Fibroblast of lung (primary cell): ENCODE measurements at regions not wholly inside any gene's neighbourhood (a gene's known extent, or its start where the extent isn't known, plus 50 kb on each side); places are given as distances from the start of the nearest gene placed in this dataset.

Experiments
- DNase-seq, 2 donors: peaks; one replicate each; pipeline versions ENCODE4 v3.0.0 to v3.0.0-alpha.2; 2010; ENCODE audit warnings: low read depth in 2 of 2
- H2AFZ ChIP-seq: 2 replicates; pipeline ENCODE4 v1.5.1; 2012; ENCODE audit warnings: low read length, control low read depth, inconsistent platforms
- H3K27ac ChIP-seq: 2 replicates; pipeline ENCODE4 v1.5.1; 2011; ENCODE audit warnings: low read length, control low read depth; ENCODE audit not compliant: insufficient read depth
- H3K27me3 ChIP-seq: 2 replicates; pipeline ENCODE4 v1.5.1; 2011; ENCODE audit warnings: mild to moderate bottlenecking, low read length; ENCODE audit not compliant: control insufficient read depth, insufficient read depth
- H3K36me3 ChIP-seq: 2 replicates; pipeline ENCODE4 v1.5.1; 2011; ENCODE audit warnings: low read length; ENCODE audit not compliant: control insufficient read depth, insufficient read depth
- H3K4me1 ChIP-seq: 2 replicates; pipeline ENCODE4 v1.5.1; 2011; ENCODE audit warnings: low read length; ENCODE audit not compliant: control insufficient read depth, insufficient read depth; ENCODE audit errors: extremely low read depth
- H3K4me2 ChIP-seq: 2 replicates; pipeline ENCODE4 v1.5.1; 2011; ENCODE audit warnings: low read length, control low read depth; ENCODE audit not compliant: insufficient read depth; ENCODE audit errors: extremely low read depth
- H3K4me3 ChIP-seq, 4 experiments: fragments of 200-600 bp in 1 of 4; sonication (generic) in 1 of 4; replicated peaks in 1 of 4; 2 replicates each; pipeline ENCODE4 v1.5.1; 2011 to 2016; ENCODE audit warnings: low read length in 4 of 4, low read depth in 3 of 4, mild to moderate bottlenecking in 3 of 4, control low read depth in 2 of 4, inconsistent platforms in 1 of 4, mixed read lengths in 1 of 4; ENCODE audit not compliant: insufficient read depth in 1 of 4; ENCODE audit errors: control extremely low read depth in 1 of 4
- H3K79me2 ChIP-seq: 2 replicates; pipeline ENCODE4 v1.5.1; 2012; ENCODE audit warnings: mild to moderate bottlenecking, low read length, inconsistent platforms; ENCODE audit not compliant: control insufficient read depth, insufficient read depth
- H3K9ac ChIP-seq: 2 replicates; pipeline ENCODE4 v1.5.1; 2011; ENCODE audit warnings: mild to moderate bottlenecking, low read length, control low read depth; ENCODE audit not compliant: insufficient read depth
- H3K9me3 ChIP-seq: 2 replicates; pipeline ENCODE4 v1.5.1; 2012; ENCODE audit warnings: low read depth, low read length; ENCODE audit not compliant: control insufficient read depth, insufficient read depth
- H4K20me1 ChIP-seq: 2 replicates; pipeline ENCODE4 v1.5.1; 2011; ENCODE audit warnings: low read length; ENCODE audit not compliant: control insufficient read depth, insufficient read depth; ENCODE audit errors: extremely low read depth
- EZH2 ChIP-seq: IDR thresholded peaks from 2 replicates; pipeline ENCODE4 v1.5.1; 2012; ENCODE audit warnings: low read length, control low read depth, mild to moderate bottlenecking; ENCODE audit errors: missing control alignments
- TF ChIP-seq, protein P1 (sequence below), 2 donors: IDR thresholded peaks in 1 of 2; conservative IDR thresholded peaks in 1 of 2; 1 replicate in 1 of 2; 2 replicates in 1 of 2; pipeline ENCODE4 v1.5.1; 2011 to 2012; ENCODE audit warnings: low read length in 2 of 2, control low read depth in 1 of 2, inconsistent platforms in 1 of 2, low read depth in 1 of 2, mild to moderate bottlenecking in 1 of 2

DNA sequence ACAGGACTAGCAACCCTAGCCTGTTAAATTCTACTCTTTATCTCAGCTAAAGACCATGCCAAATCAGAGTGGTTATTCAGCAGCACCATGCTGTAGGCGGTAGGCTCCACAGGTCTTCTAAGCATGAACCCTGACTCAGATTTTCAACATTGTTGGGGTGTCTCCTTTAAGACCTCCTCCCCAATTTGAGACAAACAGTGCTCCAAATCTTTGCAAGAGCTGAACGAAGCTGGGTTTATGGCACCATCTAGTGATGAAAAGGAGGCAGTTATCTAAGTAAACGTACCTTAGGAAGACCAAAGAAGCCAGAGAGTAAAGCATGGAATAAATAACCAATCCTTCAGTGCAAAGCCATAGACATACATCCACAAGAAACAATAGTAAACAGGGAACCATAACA is 334.5 kb upstream of the SLC7A11 start:
- Histone ChIP-seq H3K9ac (no peak overlapping the region), H3K27me3 (no peaks in the 10 kb centered on the region), H3K4me1 (no peaks in the 10 kb centered on the region), H3K79me2 (no peaks in the 10 kb centered on the region), H3K9me3 (no peaks in the 10 kb centered on the region), H4K20me1 (no peaks in the 10 kb centered on the region), H2AFZ (no peak overlapping the region), H3K27ac (no peak overlapping the region), H3K4me3 (no peak overlapping the region), H3K4me2 (no peak overlapping the region), H3K36me3 (no peaks in the 10 kb centered on the region)
- TF ChIP-seq, protein P1, sequence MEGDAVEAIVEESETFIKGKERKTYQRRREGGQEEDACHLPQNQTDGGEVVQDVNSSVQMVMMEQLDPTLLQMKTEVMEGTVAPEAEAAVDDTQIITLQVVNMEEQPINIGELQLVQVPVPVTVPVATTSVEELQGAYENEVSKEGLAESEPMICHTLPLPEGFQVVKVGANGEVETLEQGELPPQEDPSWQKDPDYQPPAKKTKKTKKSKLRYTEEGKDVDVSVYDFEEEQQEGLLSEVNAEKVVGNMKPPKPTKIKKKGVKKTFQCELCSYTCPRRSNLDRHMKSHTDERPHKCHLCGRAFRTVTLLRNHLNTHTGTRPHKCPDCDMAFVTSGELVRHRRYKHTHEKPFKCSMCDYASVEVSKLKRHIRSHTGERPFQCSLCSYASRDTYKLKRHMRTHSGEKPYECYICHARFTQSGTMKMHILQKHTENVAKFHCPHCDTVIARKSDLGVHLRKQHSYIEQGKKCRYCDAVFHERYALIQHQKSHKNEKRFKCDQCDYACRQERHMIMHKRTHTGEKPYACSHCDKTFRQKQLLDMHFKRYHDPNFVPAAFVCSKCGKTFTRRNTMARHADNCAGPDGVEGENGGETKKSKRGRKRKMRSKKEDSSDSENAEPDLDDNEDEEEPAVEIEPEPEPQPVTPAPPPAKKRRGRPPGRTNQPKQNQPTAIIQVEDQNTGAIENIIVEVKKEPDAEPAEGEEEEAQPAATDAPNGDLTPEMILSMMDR (conservative IDR thresholded peaks at IDR 0.05 in 1 of 2, IDR thresholded peaks at IDR 0.05 in 1 of 2; ENCODE audit: low read depth in 1 of 2, low read length in 2 of 2) = peak; percentile 37 to 54
- TF ChIP-seq EZH2 = no peak
- DNase-seq = peak; percentile 47 to 59

DNA sequence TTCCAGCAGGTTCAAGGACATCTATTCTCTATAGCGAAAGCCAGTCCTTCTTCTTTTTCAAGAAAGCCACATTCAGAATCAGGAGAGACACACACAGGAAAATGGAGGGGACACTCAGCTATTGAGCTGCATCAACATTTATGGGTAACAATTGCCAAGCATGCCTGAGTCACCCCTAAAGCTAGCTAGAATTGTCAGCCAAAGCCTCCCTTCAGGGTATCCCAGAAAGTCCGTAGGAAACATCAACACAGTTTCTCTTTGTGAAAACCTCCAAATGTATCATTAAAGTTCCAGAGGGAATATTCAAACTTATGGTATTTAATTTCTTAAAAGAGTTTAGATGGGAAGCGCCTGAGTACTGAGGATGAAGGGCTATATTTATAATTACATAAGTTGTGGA is 331.1 kb upstream of the SLC7A11 start:
- Histone ChIP-seq H3K4me2 (no peak overlapping the region), H3K27me3 (no peaks in the 10 kb centered on the region), H3K36me3 (no peaks in the 10 kb centered on the region), H3K4me3 (no peak overlapping the region), H3K9ac (no peak overlapping the region), H4K20me1 (no peaks in the 10 kb centered on the region), H3K4me1 (no peaks in the 10 kb centered on the region), H2AFZ (no peak overlapping the region), H3K27ac (no peak overlapping the region), H3K79me2 (no peaks in the 10 kb centered on the region), H3K9me3 (no peaks in the 10 kb centered on the region)
- DNase-seq = peak in 1 of 2 donors; percentile 8
- TF ChIP-seq, protein P1 (conservative IDR thresholded peaks at IDR 0.05 in 1 of 2, IDR thresholded peaks at IDR 0.05 in 1 of 2; ENCODE audit: low read depth in 1 of 2, low read length in 2 of 2) = no peak
- TF ChIP-seq EZH2 = no peak

DNA sequence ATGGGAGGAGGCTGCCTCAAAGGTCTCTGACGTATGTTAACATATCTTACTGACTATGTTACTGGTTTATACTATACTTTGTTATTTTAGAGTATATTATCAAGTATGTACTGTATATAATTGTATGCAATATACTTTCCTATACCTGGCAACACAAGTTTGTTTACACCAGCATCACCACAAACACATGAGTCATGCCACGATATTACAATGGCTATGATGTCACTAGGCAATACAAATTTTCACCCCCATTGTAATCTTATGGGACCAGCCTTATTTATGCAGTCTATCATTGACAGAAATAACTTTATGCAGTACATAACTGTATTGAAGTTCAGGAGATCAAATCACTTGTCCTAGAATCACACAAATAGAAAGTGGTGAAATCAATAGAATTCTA is 329.9 kb upstream of the SLC7A11 start:
- Histone ChIP-seq H3K27ac (no peak overlapping the region), H3K27me3 (no peaks in the 10 kb centered on the region), H3K79me2 (no peaks in the 10 kb centered on the region), H2AFZ (no peak overlapping the region), H3K4me3 (no peak overlapping the region), H3K36me3 (no peaks in the 10 kb centered on the region), H3K4me2 (no peak overlapping the region), H3K4me1 (no peaks in the 10 kb centered on the region), H3K9me3 (no peaks in the 10 kb centered on the region), H3K9ac (no peak overlapping the region), H4K20me1 (no peaks in the 10 kb centered on the region)
- no peak for TF ChIP-seq EZH2
- TF ChIP-seq, protein P1 (conservative IDR thresholded peaks at IDR 0.05 in 1 of 2, IDR thresholded peaks at IDR 0.05 in 1 of 2; ENCODE audit: low read depth in 1 of 2, low read length in 2 of 2) = no peak
- no peak for DNase-seq
